ENCODE measurements at regions not wholly inside any gene's neighbourhood (a gene's known extent, or its start where the extent isn't known, plus 50 kb on each side); places are given as distances from the start of the nearest gene placed in this dataset.

GRCh38 chr4:127327491-127327890 is 305.3 kb upstream of the INTU start:
- TF ChIP-seq, protein P1, sequence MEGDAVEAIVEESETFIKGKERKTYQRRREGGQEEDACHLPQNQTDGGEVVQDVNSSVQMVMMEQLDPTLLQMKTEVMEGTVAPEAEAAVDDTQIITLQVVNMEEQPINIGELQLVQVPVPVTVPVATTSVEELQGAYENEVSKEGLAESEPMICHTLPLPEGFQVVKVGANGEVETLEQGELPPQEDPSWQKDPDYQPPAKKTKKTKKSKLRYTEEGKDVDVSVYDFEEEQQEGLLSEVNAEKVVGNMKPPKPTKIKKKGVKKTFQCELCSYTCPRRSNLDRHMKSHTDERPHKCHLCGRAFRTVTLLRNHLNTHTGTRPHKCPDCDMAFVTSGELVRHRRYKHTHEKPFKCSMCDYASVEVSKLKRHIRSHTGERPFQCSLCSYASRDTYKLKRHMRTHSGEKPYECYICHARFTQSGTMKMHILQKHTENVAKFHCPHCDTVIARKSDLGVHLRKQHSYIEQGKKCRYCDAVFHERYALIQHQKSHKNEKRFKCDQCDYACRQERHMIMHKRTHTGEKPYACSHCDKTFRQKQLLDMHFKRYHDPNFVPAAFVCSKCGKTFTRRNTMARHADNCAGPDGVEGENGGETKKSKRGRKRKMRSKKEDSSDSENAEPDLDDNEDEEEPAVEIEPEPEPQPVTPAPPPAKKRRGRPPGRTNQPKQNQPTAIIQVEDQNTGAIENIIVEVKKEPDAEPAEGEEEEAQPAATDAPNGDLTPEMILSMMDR (IDR thresholded peaks at IDR 0.05) = no peak
- TF ChIP-seq EZH2 (IDR thresholded peaks at IDR 0.05; ENCODE audit: borderline replicate concordance, insufficient read depth, low read depth, low read length, poor library complexity, severe bottlenecking) = no peak

Measured in B cell (primary cell).